Breast epithelium (tissue), 4 donors: ENCODE measurements at regions not wholly inside any gene's neighbourhood (a gene's known extent, or its start where the extent isn't known, plus 50 kb on each side); places are given as distances from the start of the nearest gene placed in this dataset.
"Not testable (repeated sequence)": the region's sequence is repeated elsewhere in the genome, so short reads cannot be mapped to it uniquely, and the experiment has no call there.

Source experiments
- DNase-seq, 2 donors: peaks; one replicate each; pipeline ENCODE4 v3.0.0-alpha.2; 2019; ENCODE audit warnings: low spot score in 2 of 2
- H3K27ac ChIP-seq, 2 donors: fragments of 200-600 bp; sonication (generic) in 1 of 2; one replicate each; pipeline ENCODE4 v1.5.1; 2016 to 2019; ENCODE audit warnings: mild to moderate bottlenecking in 1 of 2
- H3K27me3 ChIP-seq, 2 donors: fragments of 200-600 bp; sonication (generic) in 1 of 2; one replicate each; pipeline versions ENCODE4 v1.5.1 to v1.6.0; 2017 to 2019; ENCODE audit warnings: control low read depth in 1 of 2, mild to moderate bottlenecking in 1 of 2
- H3K36me3 ChIP-seq: fragments of 200-600 bp; one replicate; pipeline ENCODE4 v1.5.1; 2019
- H3K4me1 ChIP-seq, 2 donors: fragments of 200-600 bp; sonication (generic); one replicate each; pipeline ENCODE4 v1.5.1; 2016 to 2019; ENCODE audit warnings: control low read depth in 1 of 2
- H3K4me3 ChIP-seq, 3 donors: fragments of 200-600 bp; sonication (generic); 1 replicate in 2 of 3; 2 replicates in 1 of 3; pipeline ENCODE4 v1.5.1; 2016 to 2019; ENCODE audit warnings: mild to moderate bottlenecking in 3 of 3, moderate library complexity in 2 of 3
- H3K9me3 ChIP-seq, 2 donors: fragments of 200-600 bp; sonication (generic) in 1 of 2; one replicate each; pipeline ENCODE4 v1.5.1; 2016 to 2019; ENCODE audit warnings: control low read depth in 1 of 2
- POLR2A ChIP-seq: fragments of 450-650 bp; IDR thresholded peaks from one replicate; pipeline ENCODE4 v1.6.1; 2016; ENCODE audit warnings: antibody characterized with exemption, mild to moderate bottlenecking, moderate library complexity
- POLR2AphosphoS5 ChIP-seq, 3 donors: sonication (generic); formaldehyde crosslinking; IDR thresholded peaks; one replicate each; pipeline ENCODE4 v1.6.1; 2017; ENCODE audit warnings: antibody characterized with exemption in 3 of 3
- intact Hi-C: fragments of 100-400 bp; cut with DNase I; formaldehyde crosslinking; loops from one replicate; pipeline ENCODE4 v1.15.1; 2023; ENCODE audit warnings: low total_unique reads
- TF ChIP-seq, protein P1 (sequence below), 3 donors: fragments of 450-650 bp; IDR thresholded peaks; one replicate each; pipeline ENCODE4 v1.5.1; 2016 to 2017; ENCODE audit warnings: antibody characterized with exemption in 3 of 3, mild to moderate bottlenecking in 3 of 3, moderate library complexity in 3 of 3

DNA sequence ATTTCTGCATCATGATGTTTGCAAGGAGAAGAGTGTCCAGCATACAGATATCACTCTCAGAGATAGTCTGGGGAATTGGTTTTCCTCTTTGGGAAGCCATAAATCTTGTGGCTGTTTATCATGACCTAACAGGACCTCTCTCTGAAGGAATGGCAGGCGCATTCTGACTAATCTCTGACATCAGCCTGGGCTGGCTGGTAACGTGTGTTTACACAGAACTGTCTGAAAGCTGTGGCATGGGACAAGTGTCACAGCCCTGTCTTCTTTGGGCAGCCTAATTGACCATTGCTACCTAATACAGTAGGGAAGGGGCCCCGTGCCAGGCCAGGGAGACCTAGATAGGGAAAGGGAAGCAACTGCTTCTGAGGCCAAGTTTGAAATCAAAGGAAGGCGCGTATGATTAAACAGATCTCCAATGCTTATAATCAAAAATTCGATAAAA, 73.9 kb upstream of the CABCOCO1 start:
- H3K4me3 ChIP-seq: no peak overlapping the region
- no peaks in the 10 kb centered on the region for H3K27me3 ChIP-seq
- no peak for DNase-seq
- H3K4me1 ChIP-seq: no peaks in the 10 kb centered on the region
- TF ChIP-seq, protein P1, sequence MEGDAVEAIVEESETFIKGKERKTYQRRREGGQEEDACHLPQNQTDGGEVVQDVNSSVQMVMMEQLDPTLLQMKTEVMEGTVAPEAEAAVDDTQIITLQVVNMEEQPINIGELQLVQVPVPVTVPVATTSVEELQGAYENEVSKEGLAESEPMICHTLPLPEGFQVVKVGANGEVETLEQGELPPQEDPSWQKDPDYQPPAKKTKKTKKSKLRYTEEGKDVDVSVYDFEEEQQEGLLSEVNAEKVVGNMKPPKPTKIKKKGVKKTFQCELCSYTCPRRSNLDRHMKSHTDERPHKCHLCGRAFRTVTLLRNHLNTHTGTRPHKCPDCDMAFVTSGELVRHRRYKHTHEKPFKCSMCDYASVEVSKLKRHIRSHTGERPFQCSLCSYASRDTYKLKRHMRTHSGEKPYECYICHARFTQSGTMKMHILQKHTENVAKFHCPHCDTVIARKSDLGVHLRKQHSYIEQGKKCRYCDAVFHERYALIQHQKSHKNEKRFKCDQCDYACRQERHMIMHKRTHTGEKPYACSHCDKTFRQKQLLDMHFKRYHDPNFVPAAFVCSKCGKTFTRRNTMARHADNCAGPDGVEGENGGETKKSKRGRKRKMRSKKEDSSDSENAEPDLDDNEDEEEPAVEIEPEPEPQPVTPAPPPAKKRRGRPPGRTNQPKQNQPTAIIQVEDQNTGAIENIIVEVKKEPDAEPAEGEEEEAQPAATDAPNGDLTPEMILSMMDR (IDR thresholded peaks at IDR 0.05): no peak
- TF ChIP-seq POLR2A: no peak
- TF ChIP-seq POLR2AphosphoS5 (IDR thresholded peaks at IDR 0.05): no peak
- H3K9me3 ChIP-seq: no peaks in the 10 kb centered on the region
- no peak overlapping the region for H3K27ac ChIP-seq
- intact Hi-C loops: no loop called here
- no peaks in the 10 kb centered on the region for H3K36me3 ChIP-seq

DNA sequence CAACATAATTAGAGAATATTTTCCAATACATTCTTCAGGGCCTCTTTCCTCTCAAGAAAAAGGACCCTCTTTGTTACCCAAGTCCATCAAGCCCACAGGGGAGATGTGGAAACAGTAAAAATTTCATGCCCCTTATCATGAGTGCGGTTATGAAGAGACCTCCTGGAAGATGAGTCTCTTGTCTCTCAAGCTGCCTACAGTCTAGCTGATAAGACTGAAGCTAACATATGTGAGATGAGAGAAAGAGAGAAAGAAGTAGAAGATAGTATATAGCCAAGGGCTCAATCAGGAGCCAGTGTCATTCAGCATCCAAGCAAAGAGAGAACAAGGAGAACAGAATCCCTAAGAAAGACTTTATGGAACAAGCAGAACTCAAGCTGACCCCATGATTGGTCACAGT, 75.9 kb upstream of the CABCOCO1 start:
- H3K4me1 ChIP-seq: no peaks in the 10 kb centered on the region
- no peak overlapping the region for H3K4me3 ChIP-seq
- intact Hi-C loops: no loop called here
- H3K9me3 ChIP-seq: no peaks in the 10 kb centered on the region
- no peak overlapping the region for H3K27ac ChIP-seq
- no peaks in the 10 kb centered on the region for H3K36me3 ChIP-seq
- H3K27me3 ChIP-seq: no peaks in the 10 kb centered on the region
- no peak for DNase-seq
- TF ChIP-seq POLR2A: no peak
- TF ChIP-seq POLR2AphosphoS5 (IDR thresholded peaks at IDR 0.05): no peak
- TF ChIP-seq, protein P1 (IDR thresholded peaks at IDR 0.05): no peak

DNA sequence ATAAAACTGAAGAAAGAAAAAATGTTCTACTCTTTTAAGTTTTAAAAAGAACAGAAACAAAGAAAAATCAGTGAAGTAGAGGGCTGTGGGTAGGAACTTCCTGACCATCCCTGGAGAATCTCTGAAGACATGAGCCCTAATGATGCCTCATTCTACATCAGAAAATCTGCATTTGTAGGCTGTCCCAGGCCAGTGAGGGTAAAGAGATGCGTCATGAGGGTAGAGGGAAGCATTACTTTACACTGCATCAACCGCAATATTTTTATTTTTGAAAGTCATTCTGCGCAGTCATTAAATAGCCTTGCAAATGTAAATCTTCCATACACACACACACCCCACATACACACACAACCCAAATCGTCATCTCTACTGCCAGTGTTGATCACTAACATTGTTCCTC, 82.1 kb upstream of the CABCOCO1 start:
- no peaks in the 10 kb centered on the region for H3K36me3 ChIP-seq
- no peaks in the 10 kb centered on the region for H3K27me3 ChIP-seq
- no peaks in the 10 kb centered on the region for H3K9me3 ChIP-seq
- intact Hi-C loops: no loop called here
- DNase-seq: no peak
- no peak overlapping the region for H3K4me3 ChIP-seq
- no peaks in the 10 kb centered on the region for H3K4me1 ChIP-seq
- H3K27ac ChIP-seq: no peak overlapping the region
- TF ChIP-seq POLR2A: no peak
- TF ChIP-seq, protein P1 (IDR thresholded peaks at IDR 0.05): no peak
- no peak for TF ChIP-seq POLR2AphosphoS5 (IDR thresholded peaks at IDR 0.05)

DNA sequence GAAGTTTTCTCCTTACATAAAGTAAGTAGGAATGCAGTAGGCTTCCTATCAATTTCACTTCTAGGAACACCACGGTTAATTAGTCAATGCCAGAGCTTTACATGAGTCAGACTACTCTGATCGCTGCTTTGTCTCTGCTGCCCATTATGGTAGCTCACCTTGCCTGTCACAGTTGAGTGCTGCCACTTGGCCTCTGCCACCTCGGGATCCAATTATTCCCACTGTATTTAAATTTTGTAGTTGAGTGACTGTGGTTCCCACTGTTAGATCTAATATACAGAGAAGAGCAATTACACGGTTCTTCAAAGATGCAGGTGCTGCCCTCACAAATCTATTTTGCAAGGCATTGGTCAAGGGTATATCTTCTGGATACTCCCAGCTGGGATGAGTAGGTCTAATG, 92.5 kb upstream of the CABCOCO1 start:
- H3K27ac ChIP-seq, H3K4me1 ChIP-seq, H3K4me3 ChIP-seq, H3K27me3 ChIP-seq, DNase-seq, intact Hi-C loops, H3K36me3 ChIP-seq: not testable (repeated sequence)
- peaks cover 11 to 15% of the 10 kb centered on the region in 2 donors for H3K9me3 ChIP-seq

DNA sequence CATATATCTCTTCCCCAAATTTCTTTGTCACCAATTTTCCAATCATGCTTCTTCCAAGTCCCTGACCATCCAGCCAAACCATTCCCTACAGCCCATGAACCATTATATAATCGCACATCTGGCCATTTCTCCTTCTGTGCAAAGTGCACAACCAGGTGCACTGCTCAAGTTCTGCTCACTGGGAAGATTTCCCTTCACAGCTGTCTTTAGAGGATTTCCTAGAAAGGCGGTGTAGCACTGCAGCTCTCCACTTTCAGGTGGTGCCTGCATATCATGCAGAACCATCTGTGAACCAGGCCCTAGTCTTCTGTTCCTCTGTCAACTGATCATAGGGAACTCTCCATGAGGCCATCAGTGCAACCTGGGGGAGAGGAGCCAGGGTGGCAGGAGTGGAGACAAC, 95.0 kb upstream of the CABCOCO1 start:
- no peak for DNase-seq
- no peaks in the 10 kb centered on the region for H3K4me1 ChIP-seq
- H3K27ac ChIP-seq: no peak overlapping the region
- no peak overlapping the region for H3K4me3 ChIP-seq
- no peak for TF ChIP-seq POLR2AphosphoS5 (IDR thresholded peaks at IDR 0.05)
- TF ChIP-seq POLR2A: no peak
- TF ChIP-seq, protein P1 (IDR thresholded peaks at IDR 0.05): no peak
- intact Hi-C loops: no loop called here
- H3K36me3 ChIP-seq: no peaks in the 10 kb centered on the region
- no peaks in the 10 kb centered on the region for H3K27me3 ChIP-seq
- peaks cover 11 to 15% of the 10 kb centered on the region in 2 donors for H3K9me3 ChIP-seq
